ENCODE measurements at regions not wholly inside any gene's neighbourhood (a gene's known extent, or its start where the extent isn't known, plus 50 kb on each side); places are given as distances from the start of the nearest gene placed in this dataset.
A peak's percentile ranks its signal among the peaks of the same experiment; 100 is the strongest.

GRCh38 chr1:94641990-94642389 lies 100.4 kb upstream of the F3 start:
- Histone ChIP-seq H3K4me1 (ENCODE audit: control insufficient read depth, insufficient read depth, low read length) (peaks cover 14% of the 10 kb centered on the region), H3K79me1 (ENCODE audit: low read depth in 1 of 2, low read length in 2 of 2) (peaks cover 0 to 16% of the 10 kb centered on the region in 2 experiments; a peak in 1 of 4 replicates), H4K91ac (ENCODE audit: insufficient read depth, low read depth, low read length) (peak overlapping the region; percentile 79), H3K9me3 (ENCODE audit: control insufficient read depth, insufficient read depth, low read length) (no peaks in the 10 kb centered on the region), H2BK120ac (ENCODE audit: low read depth, low read length) (peak overlapping the region; percentile 92), H3K27me3 (ENCODE audit: control insufficient read depth, insufficient read depth, low read length) (no peaks in the 10 kb centered on the region), H3K9me1 (ENCODE audit: insufficient read depth, low read length) (peaks cover 17% of the 10 kb centered on the region), H4K5ac (ENCODE audit: low read depth, low read length) (peak overlapping the region; percentile 49; the same call in 1 of the 2 replicates), H2BK15ac (ENCODE audit: low read depth, low read length) (peak overlapping the region; percentile 93; the same call in 2 of the 3 replicates), H2BK5ac (ENCODE audit: low read depth, low read length, poor library complexity, severe bottlenecking) (peak overlapping the region; percentile 55), H2AK9ac (replicated peaks; ENCODE audit: low read depth, low read length, poor library complexity) (peak overlapping the region; percentile 73), H2AFZ (replicated peaks; ENCODE audit: low read length, poor library complexity) (no peak overlapping the region), H3K18ac (ENCODE audit: low read depth, low read length) (peak overlapping the region; percentile 85), H4K8ac (ENCODE audit: low read depth in 2 of 2, low read length in 2 of 2) (peak overlapping the region in 1 of 2 experiments; percentile 32; a peak in 2 of 4 replicates), H3K4me2 (ENCODE audit: low read depth, low read length) (no peak overlapping the region), H3K36me3 (ENCODE audit: control insufficient read depth, insufficient read depth, low read length) (no peaks in the 10 kb centered on the region), H3K27ac (ENCODE audit: insufficient read depth, low read length) (no peak overlapping the region; the same call in 1 of the 2 replicates), H2AK5ac (ENCODE audit: low read depth, low read length) (peak overlapping the region; percentile 97), H3K56ac (ENCODE audit: extremely low read depth, insufficient read depth, low read length) (no peak overlapping the region), H3K23ac (ENCODE audit: low read depth, low read length) (no peak overlapping the region), H2BK20ac (ENCODE audit: low read depth, low read length) (peak overlapping the region; percentile 87), H3K4me3 (ENCODE audit: insufficient read depth, low read depth, low read length) (no peak overlapping the region), H3K4ac (ENCODE audit: low read depth, low read length) (peak overlapping the region; percentile 82), H4K20me1 (ENCODE audit: insufficient read depth, low read length) (no peaks in the 10 kb centered on the region), H3K9ac (ENCODE audit: low read depth, low read length) (no peak overlapping the region), H3K14ac (replicated peaks; ENCODE audit: low read depth, low read length) (peak overlapping the region; percentile 67)
- ChIA-PET POLR2A (ENCODE audit: unreplicated experiment) (no interaction called here), CTCF (no interaction called here)
- TF ChIP-seq USF2 (IDR thresholded peaks at IDR 0.05; ENCODE audit: low read depth, low read length) (no peak), RFX5 (IDR thresholded peaks at IDR 0.05; ENCODE audit: low read depth, low read length) (no peak), NFE2L2 (IDR thresholded peaks at IDR 0.05; ENCODE audit: low read depth, low read length) (no peak), MXI1 (IDR thresholded peaks at IDR 0.05; ENCODE audit: borderline replicate concordance, low read depth, low read length) (no peak), SMC3 (IDR thresholded peaks at IDR 0.05; ENCODE audit: low read depth, low read length) (no peak), POLR2A (IDR thresholded peaks at IDR 0.05; ENCODE audit: low read depth, low read length) (no peak), MAZ (IDR thresholded peaks at IDR 0.05; ENCODE audit: borderline replicate concordance, low read depth, low read length) (no peak), CHD1 (IDR thresholded peaks at IDR 0.05; ENCODE audit: low read depth, low read length) (no peak), RCOR1 (IDR thresholded peaks at IDR 0.05; ENCODE audit: insufficient replicate concordance, low read length) (no peak), BHLHE40 (IDR thresholded peaks at IDR 0.05; ENCODE audit: low read depth, low read length) (no peak), FOS (IDR thresholded peaks at IDR 0.05; ENCODE audit: low read depth, low read length) (no peak), MAFK (IDR thresholded peaks at IDR 0.05; ENCODE audit: low read depth, low read length) (no peak), CTCF (conservative IDR thresholded peaks at IDR 0.05; ENCODE audit: low read depth, low read length) (no peak), ELK1 (IDR thresholded peaks at IDR 0.05; ENCODE audit: borderline replicate concordance, low read depth, low read length) (no peak)
- dilution Hi-C loops (cut with HindIII; ENCODE audit: low sequenced_read_pairs, unreplicated experiment) (no loop called here), in situ Hi-C loops (cut with MboI; ENCODE audit: low sequenced_read_pairs) (no loop called here), intact Hi-C loops (cut with micrococcal nuclease) (no loop called here)
- BruUV-seq (replicated peaks) = no TSS peak
- 82% methylated on average over 5 of the region's 6 CpGs; no CpG with 5 or more reads in 1 of the 2 experiments for WGBS, 2 experiments (ENCODE audit: extremely low coverage in 2 of 2, insufficient read length in 1 of 2)
- ATAC-seq (ENCODE audit: low read depth) (no peak), DNase-seq (no peak)
